Activated T-helper 1 cell treated with anti-CD3 and anti-CD28 coated beads, Interleukin-2, amount 50 U/mL, for 16 hours (primary cell): ENCODE measurements at regions not wholly inside any gene's neighbourhood (a gene's known extent, or its start where the extent isn't known, plus 50 kb on each side); places are given as distances from the start of the nearest gene placed in this dataset.
"Not testable (repeated sequence)": the region's sequence is repeated elsewhere in the genome, so short reads cannot be mapped to it uniquely, and the experiment has no call there.

Experiments used
- DNase-seq, 2 donors: peaks; one replicate each; pipeline ENCODE4 v3.0.0-alpha.2; 2020; ENCODE audit warnings: low read depth in 1 of 2, low spot score in 1 of 2

- no peak for DNase-seq
Observed at GRCh38 chr6:144528743-144529425, 243.7 kb downstream of the UTRN start.

GRCh38 chr6:144530118-144530517 lies 245.0 kb downstream of the UTRN start:
- DNase-seq: no peak

- not testable (repeated sequence) for DNase-seq
Observed at GRCh38 chr6:144532238-144532637, 247.1 kb downstream of the UTRN start.

- no peak for DNase-seq
Observed at GRCh38 chr6:144534180-144534579, 249.0 kb downstream of the UTRN start.

GRCh38 chr6:144535630-144536029 lies 250.5 kb downstream of the UTRN start:
- DNase-seq: no peak

- DNase-seq: no peak
Observed at GRCh38 chr6:144536079-144536478, 250.9 kb downstream of the UTRN start.

- DNase-seq: no peak
Observed at GRCh38 chr6:144543006-144543871, 258.1 kb downstream of the UTRN start.

- no peak for DNase-seq
Observed at GRCh38 chr6:144544266-144544830, 259.2 kb downstream of the UTRN start.

GRCh38 chr6:144546807-144547206 lies 261.7 kb downstream of the UTRN start:
- DNase-seq: no peak

GRCh38 chr6:144547409-144547808 lies 262.3 kb downstream of the UTRN start:
- no peak for DNase-seq

GRCh38 chr6:144548536-144548935 lies 263.4 kb downstream of the UTRN start:
- DNase-seq: no peak

- no peak for DNase-seq
Observed at GRCh38 chr6:144549837-144550747, 265.0 kb downstream of the UTRN start.

- DNase-seq: no peak
Observed at GRCh38 chr6:144551339-144551738, 266.2 kb downstream of the UTRN start.

- no peak for DNase-seq
Observed at GRCh38 chr6:144555066-144555465, 269.9 kb downstream of the UTRN start.

GRCh38 chr6:144559865-144560593 lies 274.9 kb downstream of the UTRN start:
- DNase-seq: no peak

- no peak for DNase-seq
Observed at GRCh38 chr6:144561455-144562043, 276.4 kb downstream of the UTRN start.

GRCh38 chr6:144564202-144564601 lies 279.1 kb downstream of the UTRN start:
- DNase-seq: no peak

GRCh38 chr6:144566868-144567615 lies 281.9 kb downstream of the UTRN start:
- no peak for DNase-seq

GRCh38 chr6:144568241-144568640 lies 283.1 kb downstream of the UTRN start:
- DNase-seq: no peak
